Mesodermal cell (in vitro differentiated cells): ENCODE measurements at regions not wholly inside any gene's neighbourhood (a gene's known extent, or its start where the extent isn't known, plus 50 kb on each side); places are given as distances from the start of the nearest gene placed in this dataset.

Source experiments
- H3K27ac ChIP-seq: 2 replicates; pipeline ENCODE4 v1.7.0; 2013; ENCODE audit warnings: mild to moderate bottlenecking, low read depth, low read length, moderate library complexity; ENCODE audit not compliant: severe bottlenecking
- H3K36me3 ChIP-seq: 2 replicates; pipeline ENCODE4 v1.7.1; 2013; ENCODE audit warnings: mild to moderate bottlenecking, low read length, moderate library complexity; ENCODE audit not compliant: control insufficient read depth, insufficient read depth
- H3K4me1 ChIP-seq: one replicate; pipeline ENCODE4 v1.7.1; 2013; ENCODE audit warnings: mild to moderate bottlenecking, low read length; ENCODE audit not compliant: insufficient read depth, control insufficient read depth, poor library complexity, severe bottlenecking
- H3K4me3 ChIP-seq: 2 replicates; pipeline ENCODE4 v1.7.0; 2013; ENCODE audit warnings: low read length, control low read depth, mild to moderate bottlenecking; ENCODE audit not compliant: insufficient read depth, poor library complexity, severe bottlenecking; ENCODE audit errors: extremely low read depth
- H3K9me3 ChIP-seq: 2 replicates; pipeline ENCODE4 v1.7.1; 2013; ENCODE audit warnings: mild to moderate bottlenecking, low read length, moderate library complexity; ENCODE audit not compliant: control insufficient read depth
- WGBS, 2 experiments: methylation state at CpG; one replicate each; pipeline ENCODE4 v1.1.5; 2013; ENCODE audit warnings: missing lambda C conversion rate in 2 of 2; ENCODE audit not compliant: insufficient coverage in 2 of 2; 5-methylcytosine and 5-hydroxymethylcytosine counted together

DNA sequence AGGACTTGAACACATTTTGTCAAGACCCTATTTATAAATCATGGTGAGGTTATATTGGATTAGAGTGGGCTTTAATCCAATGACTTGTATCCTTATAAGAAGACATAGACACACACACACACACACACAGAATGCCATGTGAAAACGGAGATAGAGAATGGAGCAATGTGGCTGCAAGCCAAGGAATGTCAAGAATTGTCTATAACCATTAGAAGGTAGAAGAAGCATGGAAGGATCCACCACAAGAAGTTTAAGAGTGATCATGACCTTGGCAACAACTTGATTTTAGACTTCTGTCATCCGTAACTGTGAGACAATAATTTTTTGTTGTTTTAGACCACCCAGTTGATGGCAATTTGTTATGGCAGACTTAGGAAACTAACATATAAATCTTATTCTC, 514.2 kb downstream of the TFEC start:
- Histone ChIP-seq H3K27ac (no peak overlapping the region), H3K36me3 (no peaks in the 10 kb centered on the region)
- 86% methylated on average over 2 of the region's 2 CpGs; no CpG with 5 or more reads in 1 of the 2 experiments for WGBS, 2 experiments

DNA sequence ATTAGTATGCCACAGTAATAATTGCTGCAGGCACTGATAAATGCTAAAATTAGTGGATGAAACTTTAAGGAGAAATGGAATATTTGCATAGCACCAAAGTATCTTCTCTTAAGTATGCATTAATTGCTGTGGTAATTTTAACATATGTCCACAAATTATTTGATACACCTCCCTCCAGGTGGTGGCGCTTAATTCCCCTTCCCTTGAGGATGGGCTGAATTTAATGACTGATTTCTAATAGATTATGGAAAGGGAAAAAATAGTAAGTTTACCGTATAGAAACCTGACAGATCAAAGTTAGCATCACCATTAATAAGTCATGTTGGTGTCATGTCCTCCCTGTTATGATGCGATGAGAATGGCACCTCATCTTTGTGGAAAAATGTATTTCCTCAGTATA, 519.2 kb downstream of the TFEC start:
- Histone ChIP-seq H3K9me3 (no peaks in the 10 kb centered on the region), H3K4me1 (no peaks in the 10 kb centered on the region), H3K36me3 (no peaks in the 10 kb centered on the region), H3K27ac (no peak overlapping the region), H3K4me3 (no peak overlapping the region)
- WGBS, 2 experiments, result no CpG with 5 or more reads among the region's 3 CpGs

More for the DNA sequence above, 514.2 kb downstream of the TFEC start:
- Histone ChIP-seq H3K4me3 (no peak overlapping the region), H3K4me1 (no peaks in the 10 kb centered on the region), H3K9me3 (no peaks in the 10 kb centered on the region)

DNA sequence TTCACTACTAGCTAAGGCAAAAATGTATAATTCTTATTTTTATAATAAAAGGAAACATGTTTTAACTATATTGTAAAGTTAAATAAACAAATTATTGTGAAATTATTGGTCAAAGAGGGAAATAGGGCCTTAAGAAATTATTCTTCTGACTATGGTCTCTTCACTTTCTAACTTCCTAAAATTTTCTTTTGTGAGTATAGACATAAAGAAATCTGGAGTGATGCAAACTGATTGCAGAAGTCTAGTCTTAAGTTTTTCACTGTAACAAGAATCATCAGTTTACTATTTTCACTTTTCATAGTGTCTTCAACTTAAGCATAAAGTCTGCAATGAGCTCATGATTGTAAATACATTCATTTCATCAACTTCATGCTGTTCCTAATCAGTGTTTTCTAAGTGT, 525.4 kb downstream of the TFEC start:
- H3K9me3 ChIP-seq, result no peaks in the 10 kb centered on the region
- H3K27ac ChIP-seq, result no peak overlapping the region
- H3K4me3 ChIP-seq, result no peak overlapping the region
- no peaks in the 10 kb centered on the region for H3K36me3 ChIP-seq
- H3K4me1 ChIP-seq, result no peaks in the 10 kb centered on the region

DNA sequence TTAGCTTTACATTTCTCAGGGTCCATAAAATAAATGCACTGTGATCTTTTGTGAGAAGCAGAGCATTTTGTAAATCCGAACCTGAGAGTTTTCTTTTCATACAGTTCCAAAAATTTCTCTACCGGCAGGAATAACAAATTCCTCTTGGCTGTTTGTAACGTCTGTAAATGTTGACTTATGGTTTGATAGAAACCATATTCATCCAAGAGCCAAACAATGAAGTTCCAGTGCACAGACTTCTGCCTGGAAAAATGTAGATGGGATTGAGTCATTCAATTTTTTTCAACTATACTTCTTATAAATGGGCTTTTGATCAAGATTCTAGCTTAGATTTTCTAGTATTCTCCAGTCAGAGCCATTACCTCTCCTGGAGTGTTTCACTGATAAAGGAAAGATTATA, 530.6 kb downstream of the TFEC start:
- WGBS, 2 experiments, result no CpG with 5 or more reads among the region's 3 CpGs
- Histone ChIP-seq H3K4me1 (no peaks in the 10 kb centered on the region), H3K36me3 (no peaks in the 10 kb centered on the region), H3K9me3 (no peaks in the 10 kb centered on the region), H3K27ac (no peak overlapping the region), H3K4me3 (no peak overlapping the region)

DNA sequence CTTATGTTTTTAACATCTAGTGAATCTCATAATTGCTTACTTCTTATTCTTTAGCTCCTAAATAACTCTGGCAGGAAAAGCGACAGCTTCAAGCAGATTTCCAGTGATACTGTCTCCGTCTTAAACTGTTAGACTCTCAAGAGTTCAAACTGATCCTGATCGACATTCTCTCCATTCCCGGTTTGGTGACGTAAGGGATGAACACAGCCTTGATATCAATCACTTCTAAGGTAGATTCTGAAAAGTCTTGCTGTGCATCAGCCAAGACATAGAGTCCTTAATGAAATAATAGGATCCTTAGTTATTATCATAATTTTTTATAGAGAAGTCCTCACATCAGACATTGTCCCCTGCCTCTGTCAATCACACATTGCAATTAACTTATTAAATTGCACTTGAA, 534.6 kb downstream of the TFEC start:
- no peaks in the 10 kb centered on the region for H3K4me1 ChIP-seq
- WGBS, 2 experiments, result 88 to 90% methylated on average over 5 of the region's 5 CpGs
- H3K9me3 ChIP-seq, result no peaks in the 10 kb centered on the region
- no peaks in the 10 kb centered on the region for H3K36me3 ChIP-seq
- no peak overlapping the region for H3K4me3 ChIP-seq
- H3K27ac ChIP-seq, result no peak overlapping the region

DNA sequence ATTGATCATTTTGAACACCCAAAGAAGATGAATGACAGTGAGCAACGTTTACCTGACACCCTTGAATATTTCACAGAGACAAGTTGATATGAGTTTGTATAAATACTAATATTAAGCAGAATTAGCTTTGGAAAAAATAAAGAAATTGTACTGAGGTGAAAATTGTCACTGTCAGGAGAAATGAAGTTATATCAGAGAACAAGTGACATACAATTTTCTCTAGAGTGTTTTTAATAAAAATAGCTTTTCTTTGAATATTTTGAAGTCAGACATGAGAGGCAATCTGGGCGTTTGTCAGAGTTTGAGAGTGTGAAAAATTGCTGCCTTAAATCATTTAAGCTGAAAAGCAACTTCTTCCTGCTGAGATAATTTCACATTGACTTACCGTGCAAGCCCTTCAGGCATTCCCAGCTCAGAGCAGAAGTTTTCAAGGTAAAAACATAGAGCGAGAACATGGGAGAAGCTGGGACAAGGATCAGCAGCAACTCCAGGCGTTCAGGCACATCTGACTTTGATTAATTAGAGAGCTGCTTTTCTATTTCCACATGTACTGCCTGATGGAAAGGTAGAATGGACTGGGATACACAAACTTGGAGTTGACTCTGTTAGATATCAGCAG, 535.9 kb downstream of the TFEC start:
- Histone ChIP-seq H3K4me1 (no peaks in the 10 kb centered on the region), H3K36me3 (no peaks in the 10 kb centered on the region), H3K9me3 (no peaks in the 10 kb centered on the region), H3K4me3 (no peak overlapping the region), H3K27ac (no peak overlapping the region)
- WGBS, 2 experiments, result 61 to 72% methylated on average over 2 to 3 of the region's 5 CpGs

- Histone ChIP-seq H3K4me1 (no peaks in the 10 kb centered on the region), H3K27ac (no peak overlapping the region), H3K36me3 (no peaks in the 10 kb centered on the region), H3K4me3 (no peak overlapping the region), H3K9me3 (no peaks in the 10 kb centered on the region)
- WGBS, 2 experiments, result no CpG with 5 or more reads among the region's 3 CpGs
These were observed 537.2 kb downstream of the TFEC start for GRCh38 chr7:115493381-115493780.

GRCh38 chr7:115491744-115492380, 538.7 kb downstream of the TFEC start:
- no peak overlapping the region for H3K4me3 ChIP-seq
- WGBS, 2 experiments, result 20 to 58% methylated on average over 1 to 2 of the region's 4 CpGs
- no peaks in the 10 kb centered on the region for H3K36me3 ChIP-seq
- H3K27ac ChIP-seq, result no peak overlapping the region
- no peaks in the 10 kb centered on the region for H3K4me1 ChIP-seq
- no peaks in the 10 kb centered on the region for H3K9me3 ChIP-seq

GRCh38 chr7:115479448-115479847, 551.1 kb downstream of the TFEC start:
- Histone ChIP-seq H3K4me3 (no peak overlapping the region), H3K36me3 (no peaks in the 10 kb centered on the region), H3K4me1 (peaks cover 4% of the 10 kb centered on the region), H3K27ac (no peak overlapping the region), H3K9me3 (no peaks in the 10 kb centered on the region)
- WGBS, 2 experiments, result 100% methylated on average over 1 of the region's 1 CpG

- no peaks in the 10 kb centered on the region for H3K36me3 ChIP-seq
- no peak overlapping the region for H3K27ac ChIP-seq
- no peaks in the 10 kb centered on the region for H3K9me3 ChIP-seq
- no peak overlapping the region for H3K4me3 ChIP-seq
- H3K4me1 ChIP-seq, result peaks cover 4% of the 10 kb centered on the region
These were observed 552.1 kb downstream of the TFEC start for GRCh38 chr7:115478426-115478825.

DNA sequence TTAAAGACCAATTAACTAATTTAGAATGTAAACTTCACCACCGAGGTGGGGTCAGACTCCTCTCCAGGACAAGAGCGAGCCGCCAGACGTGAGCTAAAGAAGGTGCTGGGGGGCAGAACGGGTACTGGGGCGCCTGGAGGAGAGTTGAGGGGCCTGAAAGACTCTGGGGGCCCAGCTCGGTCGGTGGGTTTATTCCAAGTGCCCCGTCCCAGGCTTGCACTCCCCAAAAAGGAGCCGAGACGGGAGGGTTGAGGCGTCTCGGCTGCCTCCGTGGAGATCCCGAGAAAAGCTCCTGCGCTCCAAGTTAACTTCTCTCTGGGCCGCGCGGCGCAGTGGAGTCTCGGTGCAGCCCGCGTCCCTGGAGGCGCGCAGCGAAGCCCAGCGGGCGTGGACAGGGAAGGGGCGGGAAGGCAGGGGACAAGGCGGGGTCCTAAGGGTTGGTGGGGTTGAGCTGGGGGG, 553.3 kb downstream of the TFEC start:
- H3K4me1 ChIP-seq, result peaks cover 4% of the 10 kb centered on the region
- H3K27ac ChIP-seq, result no peak overlapping the region
- WGBS, 2 experiments, result 0% methylated on average over 13 to 19 of the region's 30 CpGs
- H3K9me3 ChIP-seq, result no peaks in the 10 kb centered on the region
- H3K36me3 ChIP-seq, result no peaks in the 10 kb centered on the region
- H3K4me3 ChIP-seq, result peak overlapping the region; percentile 41
